Omental fat pad (tissue), 3 donors: ENCODE measurements at regions not wholly inside any gene's neighbourhood (a gene's known extent, or its start where the extent isn't known, plus 50 kb on each side); places are given as distances from the start of the nearest gene placed in this dataset.

Experiments
- ATAC-seq: fragments of 150-250 bp; one replicate; pipeline ENCODE4 v1.9.1; 2016; ENCODE audit warnings: mild to moderate bottlenecking, moderate library complexity; ENCODE audit not compliant: low FRiP score
- DNase-seq: peaks from one replicate; pipeline ENCODE4 v3.0.0-alpha.2; 2019; ENCODE audit warnings: low spot score
- CTCF ChIP-seq, 3 donors: fragments of 450-650 bp; IDR thresholded peaks; one replicate each; pipeline ENCODE4 v1.5.1; 2016 to 2017; ENCODE audit warnings: antibody characterized with exemption in 3 of 3, mild to moderate bottlenecking in 3 of 3, moderate library complexity in 2 of 3

GRCh38 chr3:64743887-64744243, 56.1 kb upstream of the ADAMTS9 start:
- no peak for TF ChIP-seq CTCF (IDR thresholded peaks at IDR 0.05)
- DNase-seq (no peak), ATAC-seq (no peak)

GRCh38 chr3:64743156-64743886, 55.5 kb upstream of the ADAMTS9 start:
- TF ChIP-seq CTCF (IDR thresholded peaks at IDR 0.05) = no peak
- DNase-seq (no peak), ATAC-seq (peak; percentile 75)

DNA sequence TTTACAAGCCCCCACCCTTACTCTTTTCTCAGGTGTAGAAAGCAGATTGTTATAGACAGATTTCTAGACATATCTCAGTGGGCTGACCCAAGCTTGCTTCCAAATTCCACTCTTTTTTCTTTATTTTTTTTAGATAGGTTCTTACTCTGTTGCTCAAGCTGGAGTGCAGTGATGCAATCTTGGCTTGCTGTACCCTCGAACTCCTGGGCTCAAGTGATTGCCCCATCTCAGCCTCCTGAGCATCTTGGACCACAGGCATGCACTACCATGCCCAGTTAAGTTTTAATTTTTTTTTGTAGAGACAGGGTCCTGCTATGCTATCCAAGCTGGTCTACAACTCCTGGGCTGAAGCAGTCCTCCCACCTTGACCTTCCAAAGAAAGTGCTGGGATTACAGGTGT, 53.5 kb upstream of the ADAMTS9 start:
- DNase-seq = no peak
- ATAC-seq = peak; percentile 53
- TF ChIP-seq CTCF (IDR thresholded peaks at IDR 0.05) = no peak

DNA sequence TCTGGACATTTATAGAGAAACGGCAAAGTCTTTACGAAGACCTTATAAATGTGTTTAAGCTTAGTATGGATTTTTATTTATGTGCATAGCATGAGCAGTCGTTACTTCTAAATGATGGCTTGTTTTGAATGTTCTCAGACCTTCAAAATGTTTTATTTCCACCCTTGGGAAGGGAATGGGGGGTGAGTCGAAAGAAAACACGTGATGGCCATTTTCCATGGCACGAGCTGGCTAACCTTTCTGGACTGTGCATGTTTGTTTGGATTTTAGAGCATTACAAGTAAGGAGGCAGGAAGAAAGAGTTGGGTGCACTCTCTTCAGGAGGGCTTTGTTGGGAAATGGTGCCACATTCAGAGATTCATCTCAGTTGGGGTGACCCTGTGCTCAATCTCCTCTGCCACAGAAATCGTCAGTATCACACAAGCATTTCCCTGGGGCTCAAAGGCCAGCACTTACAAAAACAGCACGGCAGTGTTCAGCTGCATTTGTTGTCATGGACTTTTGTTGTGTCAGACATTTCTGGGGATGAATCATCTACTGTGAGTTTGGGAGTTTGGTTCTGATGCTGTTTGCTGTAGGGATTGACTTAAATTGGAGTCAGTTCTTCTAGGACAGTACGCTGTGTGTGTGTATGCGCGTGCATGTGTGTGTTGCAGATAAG, 52.3 kb upstream of the ADAMTS9 start:
- peak; percentile 19 for ATAC-seq
- DNase-seq = no peak
- TF ChIP-seq CTCF (IDR thresholded peaks at IDR 0.05) = no peak
